ENCODE measurements at regions not wholly inside any gene's neighbourhood (a gene's known extent, or its start where the extent isn't known, plus 50 kb on each side); places are given as distances from the start of the nearest gene placed in this dataset.

GRCh38 chr16:86805188-86805587 is 226.8 kb downstream of the FOXL1 start:
- no peak overlapping the region for H3K4ac ChIP-seq (ENCODE audit: low read length)

GRCh38 chr16:86806181-86806837 is 228.0 kb downstream of the FOXL1 start:
- peak overlapping the region; percentile 91 for H3K18ac ChIP-seq (ENCODE audit: low read length)
- H3K27ac ChIP-seq (replicated peaks; ENCODE audit: low read length): no peak overlapping the region
- H3K4me2 ChIP-seq (ENCODE audit: insufficient read depth, low read length, poor library complexity, severe bottlenecking): no peak overlapping the region
- H3K4me1 ChIP-seq (ENCODE audit: control insufficient read depth in 2 of 2, insufficient read depth in 1 of 2, low read depth in 1 of 2, low read length in 2 of 2): peaks cover 0 to 8% of the 10 kb centered on the region in 2 donors
- peak overlapping the region; percentile 20 for H2AK5ac ChIP-seq (ENCODE audit: low read depth, low read length)
- H3K9ac ChIP-seq (ENCODE audit: low read depth, low read length, poor library complexity): no peak overlapping the region
- no peak overlapping the region for H2BK15ac ChIP-seq (ENCODE audit: low read length)
- H3K79me1 ChIP-seq (ENCODE audit: low read depth, low read length): no peaks in the 10 kb centered on the region
- H3K14ac ChIP-seq (ENCODE audit: low read length): no peak overlapping the region
- H3K23ac ChIP-seq (ENCODE audit: low read depth, low read length, poor library complexity): peak overlapping the region; percentile 25
- peaks cover 0 to 22% (median 0%) of the 10 kb centered on the region in 3 experiments for H3K27me3 ChIP-seq (ENCODE audit: control insufficient read depth in 3 of 3, insufficient read depth in 3 of 3, low read depth in 1 of 3, low read length in 3 of 3)
- no peak overlapping the region for H4K8ac ChIP-seq (ENCODE audit: low read depth, low read length)
- no peak overlapping the region for H3K4ac ChIP-seq (ENCODE audit: low read length)
- H3K4me3 ChIP-seq (ENCODE audit: low read length in 2 of 2): no peak overlapping the region
- peak overlapping the region; percentile 73 for H2AFZ ChIP-seq (ENCODE audit: low read length)
- no CpG with 5 or more reads among the region's 20 CpGs for WGBS, 2 donors (ENCODE audit: extremely low coverage in 2 of 2, insufficient read length in 2 of 2, insufficient replicate concordance in 1 of 2)
- peak overlapping the region; percentile 43 for H2BK5ac ChIP-seq (ENCODE audit: low read length)
- no peak overlapping the region for H2BK12ac ChIP-seq (ENCODE audit: low read length)
- peaks cover 0 to 2% of the 10 kb centered on the region in 2 donors for H3K9me3 ChIP-seq (replicated peaks in 1 of 2; ENCODE audit: control insufficient read depth in 2 of 2, insufficient read depth in 1 of 2, low read depth in 1 of 2, low read length in 2 of 2)
- H4K91ac ChIP-seq (ENCODE audit: low read depth, low read length, poor library complexity): no peak overlapping the region
- no peak for DNase-seq (ENCODE audit: low spot score)
- H3K36me3 ChIP-seq (replicated peaks in 1 of 2; ENCODE audit: control insufficient read depth in 2 of 2, insufficient read depth in 2 of 2, low read length in 2 of 2): no peaks in the 10 kb centered on the region
- peak overlapping the region; percentile 7 for H2BK120ac ChIP-seq (ENCODE audit: low read depth, low read length)

More at GRCh38 chr16:86805188-86805587, 226.8 kb downstream of the FOXL1 start:
- DNase-seq (ENCODE audit: low spot score): no peak
- no peak overlapping the region for H3K18ac ChIP-seq (ENCODE audit: low read length)
- H3K27ac ChIP-seq (replicated peaks; ENCODE audit: low read length): no peak overlapping the region
- no peak overlapping the region for H3K4me3 ChIP-seq (ENCODE audit: low read length in 2 of 2)
- no peak overlapping the region for H2BK5ac ChIP-seq (ENCODE audit: low read length)
- H2AK5ac ChIP-seq (ENCODE audit: low read depth, low read length): no peak overlapping the region
- H3K23ac ChIP-seq (ENCODE audit: low read depth, low read length, poor library complexity): no peak overlapping the region
- H2BK15ac ChIP-seq (ENCODE audit: low read length): no peak overlapping the region
- no peak overlapping the region for H2BK120ac ChIP-seq (ENCODE audit: low read depth, low read length)
- H3K14ac ChIP-seq (ENCODE audit: low read length): no peak overlapping the region
- no peak overlapping the region for H2AFZ ChIP-seq (ENCODE audit: low read length)
- peaks cover 0 to 17% (median 0%) of the 10 kb centered on the region in 3 experiments for H3K27me3 ChIP-seq (ENCODE audit: control insufficient read depth in 3 of 3, insufficient read depth in 3 of 3, low read depth in 1 of 3, low read length in 3 of 3)
- no peak overlapping the region for H3K4me2 ChIP-seq (ENCODE audit: insufficient read depth, low read length, poor library complexity, severe bottlenecking)
- no peaks in the 10 kb centered on the region for H3K79me1 ChIP-seq (ENCODE audit: low read depth, low read length)
- peaks cover 0 to 2% of the 10 kb centered on the region in 2 donors for H3K9me3 ChIP-seq (replicated peaks in 1 of 2; ENCODE audit: control insufficient read depth in 2 of 2, insufficient read depth in 1 of 2, low read depth in 1 of 2, low read length in 2 of 2)
- WGBS, 2 donors (ENCODE audit: extremely low coverage in 2 of 2, insufficient read length in 2 of 2, insufficient replicate concordance in 1 of 2): no CpG with 5 or more reads among the region's 6 CpGs
- no peak overlapping the region for H4K8ac ChIP-seq (ENCODE audit: low read depth, low read length)
- H3K36me3 ChIP-seq (replicated peaks in 1 of 2; ENCODE audit: control insufficient read depth in 2 of 2, insufficient read depth in 2 of 2, low read length in 2 of 2): no peaks in the 10 kb centered on the region
- H4K91ac ChIP-seq (ENCODE audit: low read depth, low read length, poor library complexity): no peak overlapping the region
- peaks cover 0 to 8% of the 10 kb centered on the region in 2 donors for H3K4me1 ChIP-seq (ENCODE audit: control insufficient read depth in 2 of 2, insufficient read depth in 1 of 2, low read depth in 1 of 2, low read length in 2 of 2)
- H3K9ac ChIP-seq (ENCODE audit: low read depth, low read length, poor library complexity): no peak overlapping the region
- H2BK12ac ChIP-seq (ENCODE audit: low read length): no peak overlapping the region

GRCh38 chr16:86806838-86807351 is 228.5 kb downstream of the FOXL1 start:
- no peak overlapping the region for H3K14ac ChIP-seq (ENCODE audit: low read length)
- H3K9ac ChIP-seq (ENCODE audit: low read depth, low read length, poor library complexity): no peak overlapping the region
- no peaks in the 10 kb centered on the region for H3K36me3 ChIP-seq (replicated peaks in 1 of 2; ENCODE audit: control insufficient read depth in 2 of 2, insufficient read depth in 2 of 2, low read length in 2 of 2)
- no peak overlapping the region for H2BK15ac ChIP-seq (ENCODE audit: low read length)
- no peak overlapping the region for H4K8ac ChIP-seq (ENCODE audit: low read depth, low read length)
- peak overlapping the region; percentile 41 for H3K4me2 ChIP-seq (ENCODE audit: insufficient read depth, low read length, poor library complexity, severe bottlenecking)
- H3K4me3 ChIP-seq (ENCODE audit: low read length in 2 of 2): no peak overlapping the region
- H2AFZ ChIP-seq (ENCODE audit: low read length): peak overlapping the region; percentile 73
- H4K91ac ChIP-seq (ENCODE audit: low read depth, low read length, poor library complexity): no peak overlapping the region
- peaks cover 0 to 8% of the 10 kb centered on the region in 2 donors for H3K4me1 ChIP-seq (ENCODE audit: control insufficient read depth in 2 of 2, insufficient read depth in 1 of 2, low read depth in 1 of 2, low read length in 2 of 2)
- H3K9me3 ChIP-seq (replicated peaks in 1 of 2; ENCODE audit: control insufficient read depth in 2 of 2, insufficient read depth in 1 of 2, low read depth in 1 of 2, low read length in 2 of 2): peaks cover 0 to 2% of the 10 kb centered on the region in 2 donors
- peak overlapping the region; percentile 81 for H3K18ac ChIP-seq (ENCODE audit: low read length)
- peak overlapping the region; percentile 28 for H3K27ac ChIP-seq (replicated peaks; ENCODE audit: low read length)
- no peak overlapping the region for H2BK12ac ChIP-seq (ENCODE audit: low read length)
- H2BK5ac ChIP-seq (ENCODE audit: low read length): peak overlapping the region; percentile 43
- H3K27me3 ChIP-seq (ENCODE audit: control insufficient read depth in 3 of 3, insufficient read depth in 3 of 3, low read depth in 1 of 3, low read length in 3 of 3): peaks cover 0 to 22% (median 0%) of the 10 kb centered on the region in 3 experiments
- H3K79me1 ChIP-seq (ENCODE audit: low read depth, low read length): no peaks in the 10 kb centered on the region
- no CpG with 5 or more reads among the region's 22 CpGs for WGBS, 2 donors (ENCODE audit: extremely low coverage in 2 of 2, insufficient read length in 2 of 2, insufficient replicate concordance in 1 of 2)
- H2AK5ac ChIP-seq (ENCODE audit: low read depth, low read length): peak overlapping the region; percentile 20
- no peak overlapping the region for H3K4ac ChIP-seq (ENCODE audit: low read length)
- H3K23ac ChIP-seq (ENCODE audit: low read depth, low read length, poor library complexity): no peak overlapping the region
- DNase-seq (ENCODE audit: low spot score): no peak
- H2BK120ac ChIP-seq (ENCODE audit: low read depth, low read length): peak overlapping the region; percentile 7

GRCh38 chr16:86808863-86809444 is 230.6 kb downstream of the FOXL1 start:
- Histone ChIP-seq H2AFZ (ENCODE audit: low read length) (no peak overlapping the region), H2BK5ac (ENCODE audit: low read length) (no peak overlapping the region), H3K4me1 (ENCODE audit: control insufficient read depth in 2 of 2, insufficient read depth in 1 of 2, low read depth in 1 of 2, low read length in 2 of 2) (peaks cover 0 to 8% of the 10 kb centered on the region in 2 donors), H3K23ac (ENCODE audit: low read depth, low read length, poor library complexity) (no peak overlapping the region), H2BK15ac (ENCODE audit: low read length) (no peak overlapping the region), H3K14ac (ENCODE audit: low read length) (peak overlapping the region; percentile 42), H3K9ac (ENCODE audit: low read depth, low read length, poor library complexity) (no peak overlapping the region), H2BK120ac (ENCODE audit: low read depth, low read length) (no peak overlapping the region), H3K4me2 (ENCODE audit: insufficient read depth, low read length, poor library complexity, severe bottlenecking) (no peak overlapping the region), H3K79me1 (ENCODE audit: low read depth, low read length) (no peaks in the 10 kb centered on the region), H3K36me3 (replicated peaks in 1 of 2; ENCODE audit: control insufficient read depth in 2 of 2, insufficient read depth in 2 of 2, low read length in 2 of 2) (no peaks in the 10 kb centered on the region), H3K4ac (ENCODE audit: low read length) (no peak overlapping the region), H4K8ac (ENCODE audit: low read depth, low read length) (no peak overlapping the region), H3K9me3 (replicated peaks in 1 of 2; ENCODE audit: control insufficient read depth in 2 of 2, insufficient read depth in 1 of 2, low read depth in 1 of 2, low read length in 2 of 2) (peaks cover 0 to 2% of the 10 kb centered on the region in 2 donors), H3K4me3 (ENCODE audit: low read length in 2 of 2) (no peak overlapping the region), H2BK12ac (ENCODE audit: low read length) (no peak overlapping the region), H2AK5ac (ENCODE audit: low read depth, low read length) (no peak overlapping the region), H4K91ac (ENCODE audit: low read depth, low read length, poor library complexity) (no peak overlapping the region), H3K27me3 (ENCODE audit: control insufficient read depth in 3 of 3, insufficient read depth in 3 of 3, low read depth in 1 of 3, low read length in 3 of 3) (peaks cover 0 to 22% (median 0%) of the 10 kb centered on the region in 3 experiments), H3K27ac (replicated peaks; ENCODE audit: low read length) (no peak overlapping the region), H3K18ac (ENCODE audit: low read length) (no peak overlapping the region)
- WGBS, 2 donors (ENCODE audit: extremely low coverage in 2 of 2, insufficient read length in 2 of 2, insufficient replicate concordance in 1 of 2): no CpG with 5 or more reads among the region's 18 CpGs
- DNase-seq (ENCODE audit: low spot score): no peak
